Hepatocyte (in vitro differentiated cells): ENCODE measurements at regions not wholly inside any gene's neighbourhood (a gene's known extent, or its start where the extent isn't known, plus 50 kb on each side); places are given as distances from the start of the nearest gene placed in this dataset.
"Not testable (repeated sequence)": the region's sequence is repeated elsewhere in the genome, so short reads cannot be mapped to it uniquely, and the experiment has no call there.

Source experiments
- DNase-seq: peaks from one replicate; pipeline ENCODE4 v3.0.0-alpha.2; 2016; ENCODE audit warnings: low spot score
- H2AFZ ChIP-seq: fragments of 200-600 bp; sonication (generic); 2 replicates; pipeline ENCODE4 v1.6.0; 2016; ENCODE audit warnings: antibody characterized with exemption, mild to moderate bottlenecking
- H3K27ac ChIP-seq: fragments of 200-600 bp; sonication (generic); 2 replicates; pipeline ENCODE4 v1.5.1; 2016; ENCODE audit warnings: mild to moderate bottlenecking
- H3K27me3 ChIP-seq: fragments of 200-600 bp; sonication (generic); 2 replicates; pipeline ENCODE4 v1.6.1; 2016
- H3K36me3 ChIP-seq: fragments of 200-600 bp; sonication (generic); replicated peaks from 2 replicates; pipeline ENCODE4 v1.5.1; 2016; ENCODE audit warnings: low read depth; ENCODE audit not compliant: insufficient read depth
- H3K4me1 ChIP-seq: fragments of 200-600 bp; sonication (generic); 2 replicates; pipeline ENCODE4 v1.5.1; 2016; ENCODE audit warnings: mild to moderate bottlenecking, moderate library complexity; ENCODE audit not compliant: insufficient read depth
- H3K4me2 ChIP-seq: fragments of 200-600 bp; sonication (generic); 2 replicates; pipeline ENCODE4 v1.6.0; 2016
- H3K4me3 ChIP-seq: fragments of 200-600 bp; sonication (generic); 2 replicates; pipeline ENCODE4 v1.5.1; 2016; ENCODE audit warnings: mild to moderate bottlenecking
- H3K79me2 ChIP-seq: fragments of 200-600 bp; sonication (generic); 2 replicates; pipeline ENCODE4 v1.6.0; 2017; ENCODE audit warnings: mild to moderate bottlenecking
- H3K9me2 ChIP-seq: fragments of 200-600 bp; sonication (generic); replicated peaks from 2 replicates; pipeline ENCODE4 v1.6.0; 2017; ENCODE audit warnings: mild to moderate bottlenecking; ENCODE audit not compliant: insufficient read depth
- H3K9me3 ChIP-seq: fragments of 200-600 bp; sonication (generic); 2 replicates; pipeline ENCODE4 v1.5.1; 2016; ENCODE audit warnings: low read depth, mild to moderate bottlenecking
- H4K20me1 ChIP-seq: fragments of 200-600 bp; sonication (generic); 2 replicates; pipeline ENCODE4 v1.6.0; 2016; ENCODE audit warnings: mild to moderate bottlenecking; ENCODE audit not compliant: insufficient read depth, poor library complexity, severe bottlenecking
- EZH2 ChIP-seq: fragments of 200-600 bp; sonication (generic); IDR thresholded peaks from 2 replicates; pipeline ENCODE4 v1.6.1; 2016; ENCODE audit warnings: antibody characterized with exemption, mild to moderate bottlenecking, borderline replicate concordance
- EZH2phosphoT487 ChIP-seq: fragments of 200-600 bp; sonication (generic); IDR thresholded peaks from one replicate; pipeline ENCODE4 v1.6.1; 2018; ENCODE audit warnings: antibody characterized with exemption, mild to moderate bottlenecking, low read depth, moderate library complexity; ENCODE audit not compliant: unreplicated experiment, severe bottlenecking
- WGBS: methylation state at CpG from one replicate; pipeline ENCODE4 v1.1.6; 2016; ENCODE audit warnings: low lambda C conversion rate; ENCODE audit errors: missing lambda C conversion rate; 5-methylcytosine and 5-hydroxymethylcytosine counted together
- TF ChIP-seq, protein P1 (sequence below): fragments of 200-600 bp; sonication (generic); IDR thresholded peaks from 2 replicates; pipeline ENCODE4 v1.5.1; 2016; ENCODE audit warnings: antibody characterized with exemption, mild to moderate bottlenecking; ENCODE audit not compliant: poor library complexity

DNA sequence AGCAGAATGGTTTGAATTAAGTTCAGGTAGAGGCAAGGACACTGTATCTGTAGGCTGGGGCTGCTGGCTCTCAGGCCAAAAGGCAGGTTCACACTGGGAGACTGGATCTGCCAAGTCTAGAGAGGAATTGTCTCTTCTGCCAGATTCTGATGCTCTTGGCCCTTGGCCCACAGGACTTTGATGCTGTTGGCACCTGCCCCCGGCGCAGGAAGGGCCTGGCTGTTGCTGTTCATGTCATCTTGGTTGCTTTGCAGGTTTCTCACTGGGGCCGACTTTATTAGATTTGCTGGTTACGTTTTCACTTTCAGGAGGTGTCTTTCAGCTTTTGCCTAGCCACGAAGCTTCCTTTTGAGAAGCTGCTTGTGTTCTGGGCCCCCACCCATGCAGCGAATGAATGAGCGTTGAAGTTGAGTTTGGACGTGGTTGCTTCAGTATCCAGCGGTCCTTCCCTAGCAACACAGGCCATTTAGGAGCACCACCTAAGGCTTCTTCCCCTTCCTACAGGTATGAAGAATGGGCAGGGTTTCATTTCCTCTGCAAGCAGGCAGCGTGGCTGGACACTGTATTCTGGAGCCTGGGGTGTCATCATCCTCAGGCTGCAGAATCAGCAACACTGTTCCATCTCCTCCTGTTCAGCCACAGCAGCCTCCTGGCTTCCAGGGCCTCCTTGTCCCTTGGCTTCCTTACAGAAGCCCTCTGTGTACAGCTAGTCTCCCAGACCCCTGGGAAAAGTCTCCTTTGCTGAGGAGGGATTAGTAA lies 65.6 kb upstream of the PRR23C start:
- Histone ChIP-seq H3K9me2 (no peaks in the 10 kb centered on the region), H3K4me2 (no peak overlapping the region), H3K9me3 (no peaks in the 10 kb centered on the region), H3K27me3 (peaks cover 13% of the 10 kb centered on the region), H3K36me3 (no peaks in the 10 kb centered on the region), H3K27ac (no peak overlapping the region), H4K20me1 (no peaks in the 10 kb centered on the region), H2AFZ (no peak overlapping the region), H3K79me2 (no peaks in the 10 kb centered on the region), H3K4me3 (no peak overlapping the region), H3K4me1 (peaks cover 13% of the 10 kb centered on the region)
- WGBS = 75% methylated on average over 10 of the region's 10 CpGs
- no peak for DNase-seq
- TF ChIP-seq, protein P1, sequence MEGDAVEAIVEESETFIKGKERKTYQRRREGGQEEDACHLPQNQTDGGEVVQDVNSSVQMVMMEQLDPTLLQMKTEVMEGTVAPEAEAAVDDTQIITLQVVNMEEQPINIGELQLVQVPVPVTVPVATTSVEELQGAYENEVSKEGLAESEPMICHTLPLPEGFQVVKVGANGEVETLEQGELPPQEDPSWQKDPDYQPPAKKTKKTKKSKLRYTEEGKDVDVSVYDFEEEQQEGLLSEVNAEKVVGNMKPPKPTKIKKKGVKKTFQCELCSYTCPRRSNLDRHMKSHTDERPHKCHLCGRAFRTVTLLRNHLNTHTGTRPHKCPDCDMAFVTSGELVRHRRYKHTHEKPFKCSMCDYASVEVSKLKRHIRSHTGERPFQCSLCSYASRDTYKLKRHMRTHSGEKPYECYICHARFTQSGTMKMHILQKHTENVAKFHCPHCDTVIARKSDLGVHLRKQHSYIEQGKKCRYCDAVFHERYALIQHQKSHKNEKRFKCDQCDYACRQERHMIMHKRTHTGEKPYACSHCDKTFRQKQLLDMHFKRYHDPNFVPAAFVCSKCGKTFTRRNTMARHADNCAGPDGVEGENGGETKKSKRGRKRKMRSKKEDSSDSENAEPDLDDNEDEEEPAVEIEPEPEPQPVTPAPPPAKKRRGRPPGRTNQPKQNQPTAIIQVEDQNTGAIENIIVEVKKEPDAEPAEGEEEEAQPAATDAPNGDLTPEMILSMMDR = no peak
- TF ChIP-seq EZH2 (no peak), EZH2phosphoT487 (no peak)

DNA sequence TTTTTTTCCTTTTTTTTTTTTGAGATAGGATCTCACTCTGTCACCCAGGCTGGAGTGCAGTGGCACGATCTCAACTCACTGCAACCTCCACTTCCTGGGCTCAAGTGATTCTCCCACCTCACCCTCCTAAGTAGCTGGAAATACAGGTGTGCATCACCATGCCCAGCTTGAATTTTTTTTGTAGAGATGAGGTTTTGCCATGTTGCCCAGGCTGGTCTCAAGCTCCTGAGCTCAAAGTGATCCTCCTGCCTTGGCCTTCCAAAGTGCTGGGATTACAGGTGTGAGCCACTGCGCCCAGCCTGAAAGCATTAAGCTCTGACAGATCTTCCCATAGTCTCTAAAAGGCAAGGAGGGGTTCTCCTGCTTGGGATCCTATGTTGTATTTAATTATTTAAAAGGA lies 66.2 kb upstream of the PRR23C start:
- not testable (repeated sequence) for H3K9me2 ChIP-seq, H3K79me2 ChIP-seq, H3K4me2 ChIP-seq, H4K20me1 ChIP-seq, H2AFZ ChIP-seq, H3K27ac ChIP-seq, H3K4me1 ChIP-seq, H3K4me3 ChIP-seq, H3K36me3 ChIP-seq, H3K9me3 ChIP-seq, DNase-seq
- 90% methylated on average over 2 of the region's 2 CpGs for WGBS
- peaks cover 13% of the 10 kb centered on the region for H3K27me3 ChIP-seq

DNA sequence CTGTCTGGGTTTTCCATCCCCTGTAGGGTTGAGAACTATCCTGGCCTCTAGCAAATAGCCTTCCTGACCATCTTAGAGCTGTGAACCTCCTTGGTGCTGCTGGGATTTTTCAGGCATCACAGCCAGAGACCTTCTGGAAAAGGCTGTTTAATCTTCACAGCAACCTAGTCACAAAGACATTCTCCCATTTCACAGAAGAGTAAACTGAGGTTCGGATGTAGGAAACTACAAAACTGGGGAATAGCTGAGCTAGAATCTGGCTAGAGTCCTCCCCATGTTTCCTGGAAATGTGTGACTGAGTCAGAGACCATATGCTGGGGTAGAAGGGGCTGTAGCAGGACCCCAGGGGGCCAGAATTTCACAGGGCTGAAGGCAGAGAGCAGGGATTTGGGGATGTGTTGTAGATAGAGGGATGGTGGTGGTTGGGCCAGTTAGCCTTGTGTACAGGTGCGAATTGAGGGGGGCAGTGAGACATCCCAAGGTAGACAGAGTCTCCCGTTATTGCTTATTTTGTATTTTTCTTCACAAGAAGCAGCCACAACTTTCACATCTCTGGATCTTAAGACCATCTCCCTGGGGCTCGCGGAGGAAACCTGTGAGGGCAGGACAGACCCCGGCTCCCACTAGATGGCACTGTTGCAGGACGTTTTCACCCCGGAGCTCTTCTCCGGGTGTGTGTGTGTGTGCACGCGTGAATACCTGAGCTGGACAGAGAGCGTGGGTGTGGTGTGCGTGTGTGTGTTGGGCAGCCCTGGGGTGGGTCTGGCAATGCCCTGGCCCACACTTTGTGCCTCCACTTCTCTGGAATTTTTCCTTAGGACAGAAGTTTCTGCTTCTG lies 66.9 kb upstream of the PRR23C start:
- no peak overlapping the region for H3K27ac ChIP-seq
- no peaks in the 10 kb centered on the region for H4K20me1 ChIP-seq
- H3K9me2 ChIP-seq = no peaks in the 10 kb centered on the region
- no peaks in the 10 kb centered on the region for H3K9me3 ChIP-seq
- WGBS = 8% methylated on average over 13 of the region's 13 CpGs
- H3K36me3 ChIP-seq = no peaks in the 10 kb centered on the region
- H3K4me3 ChIP-seq = no peak overlapping the region
- H3K4me1 ChIP-seq = peaks cover 2% of the 10 kb centered on the region
- H2AFZ ChIP-seq = no peak overlapping the region
- peak; percentile 83 for DNase-seq
- peaks cover 13% of the 10 kb centered on the region for H3K27me3 ChIP-seq
- no peaks in the 10 kb centered on the region for H3K79me2 ChIP-seq
- H3K4me2 ChIP-seq = peak overlapping the region; percentile 11
- no peak for TF ChIP-seq EZH2phosphoT487
- TF ChIP-seq, protein P1 = peak; percentile 85

DNA sequence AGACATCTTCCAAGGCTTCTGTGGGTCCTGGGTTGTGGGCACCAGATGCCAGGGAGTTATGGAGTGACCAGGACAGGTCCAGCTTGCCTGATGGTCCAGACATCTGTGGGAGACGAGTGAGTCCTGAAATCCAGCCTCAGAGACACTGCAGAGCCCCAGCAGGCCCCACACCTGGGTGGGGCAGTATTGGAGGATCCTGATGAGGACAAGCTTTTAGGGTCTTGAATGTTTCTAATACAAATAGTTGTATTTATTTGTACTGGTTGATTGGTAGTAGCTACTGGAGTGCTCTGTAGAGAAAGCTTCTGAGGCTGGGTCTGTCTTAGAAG lies 67.5 kb upstream of the PRR23C start:
- H2AFZ ChIP-seq = no peak overlapping the region
- TF ChIP-seq EZH2 = no peak
- TF ChIP-seq, protein P1 = no peak
- no peak for TF ChIP-seq EZH2phosphoT487

More for the DNA sequence above, 67.5 kb upstream of the PRR23C start:
- H3K36me3 ChIP-seq = no peaks in the 10 kb centered on the region
- WGBS = 0% methylated on average over 1 of the region's 1 CpG
- H3K27me3 ChIP-seq = peaks cover 13% of the 10 kb centered on the region
- H3K4me2 ChIP-seq = peak overlapping the region; percentile 11
- no peaks in the 10 kb centered on the region for H4K20me1 ChIP-seq
- DNase-seq = no peak
- H3K4me1 ChIP-seq = no peaks in the 10 kb centered on the region
- H3K9me2 ChIP-seq = no peaks in the 10 kb centered on the region
- no peaks in the 10 kb centered on the region for H3K9me3 ChIP-seq
- H3K27ac ChIP-seq = no peak overlapping the region
- no peaks in the 10 kb centered on the region for H3K79me2 ChIP-seq
- no peak overlapping the region for H3K4me3 ChIP-seq
